ENCODE measurements at regions not wholly inside any gene's neighbourhood (a gene's known extent, or its start where the extent isn't known, plus 50 kb on each side); places are given as distances from the start of the nearest gene placed in this dataset.

- TF ChIP-seq CTCF (IDR thresholded peaks at IDR 0.05; ENCODE audit: low read length): no peak
- TF ChIP-seq EZH2 (IDR thresholded peaks at IDR 0.05; ENCODE audit: borderline replicate concordance, low read length): no peak
Observed at GRCh38 chr2:215805493-215805892, 207.9 kb downstream of the MREG start.
